AG09319 (cell line): ENCODE measurements at regions not wholly inside any gene's neighbourhood (a gene's known extent, or its start where the extent isn't known, plus 50 kb on each side); places are given as distances from the start of the nearest gene placed in this dataset.

Experiments used
- DNase-seq: peaks from one replicate; pipeline ENCODE4 v3.0.0-alpha.2; 2010; ENCODE audit warnings: low read depth; ENCODE audit errors: extremely low read depth
- CTCF ChIP-seq: IDR thresholded peaks from 2 replicates; pipeline ENCODE4 v1.5.1; 2011; ENCODE audit warnings: low read depth, mild to moderate bottlenecking, inconsistent platforms, low read length, moderate library complexity

- DNase-seq, result no peak
- peak; percentile 46 for TF ChIP-seq CTCF
Measured at GRCh38 chr18:60684843-60685513, 312.4 kb upstream of the MC4R start.

- TF ChIP-seq CTCF, result no peak
- DNase-seq, result no peak
Measured at GRCh38 chr18:60686142-60686541, 313.6 kb upstream of the MC4R start.

- TF ChIP-seq CTCF, result no peak
- DNase-seq, result no peak
Measured at GRCh38 chr18:60691061-60691460, 318.5 kb upstream of the MC4R start.

- TF ChIP-seq CTCF, result no peak
Measured at GRCh38 chr18:60693426-60693825, 320.9 kb upstream of the MC4R start.

GRCh38 chr18:60698901-60699300 lies 326.3 kb upstream of the MC4R start:
- DNase-seq, result no peak
- no peak for TF ChIP-seq CTCF

More at GRCh38 chr18:60693426-60693825, 320.9 kb upstream of the MC4R start:
- DNase-seq, result no peak

- DNase-seq, result no peak
- no peak for TF ChIP-seq CTCF
Measured at GRCh38 chr18:60722742-60723141, 350.2 kb upstream of the MC4R start.

- DNase-seq, result no peak
- no peak for TF ChIP-seq CTCF
Measured at GRCh38 chr18:60732143-60732542, 359.6 kb upstream of the MC4R start.
